Activated CD4-positive, alpha-beta T cell treated with anti-CD3 and anti-CD28 coated beads, Interleukin-2, amount 50 U/mL, for 16 hours (primary cell): ENCODE measurements at regions not wholly inside any gene's neighbourhood (a gene's known extent, or its start where the extent isn't known, plus 50 kb on each side); places are given as distances from the start of the nearest gene placed in this dataset.

ENCODE experiments used
- DNase-seq: peaks from one replicate; pipeline ENCODE4 v3.0.0-alpha.2; 2020

- DNase-seq: no peak
These were observed 204.2 kb upstream of the FOXF1 start for GRCh38 chr16:86306011-86306644.

GRCh38 chr16:86306811-86307513, 203.4 kb upstream of the FOXF1 start:
- no peak for DNase-seq

GRCh38 chr16:86307514-86307903, 202.8 kb upstream of the FOXF1 start:
- DNase-seq: no peak

- no peak for DNase-seq
These were observed 201.8 kb upstream of the FOXF1 start for GRCh38 chr16:86308514-86308913.

GRCh38 chr16:86313631-86314030, 196.7 kb upstream of the FOXF1 start:
- no peak for DNase-seq

GRCh38 chr16:86314402-86315025, 195.8 kb upstream of the FOXF1 start:
- DNase-seq: no peak

GRCh38 chr16:86316967-86317812, 193.1 kb upstream of the FOXF1 start:
- DNase-seq: no peak

- no peak for DNase-seq
These were observed 192.3 kb upstream of the FOXF1 start for GRCh38 chr16:86317813-86318650.

- no peak for DNase-seq
These were observed 190.6 kb upstream of the FOXF1 start for GRCh38 chr16:86319585-86320236.

- no peak for DNase-seq
These were observed 190.1 kb upstream of the FOXF1 start for GRCh38 chr16:86320237-86320595.

GRCh38 chr16:86321491-86321890, 188.8 kb upstream of the FOXF1 start:
- no peak for DNase-seq

GRCh38 chr16:86322283-86322682, 188.0 kb upstream of the FOXF1 start:
- no peak for DNase-seq

GRCh38 chr16:86322806-86323205, 187.5 kb upstream of the FOXF1 start:
- no peak for DNase-seq

- DNase-seq: no peak
These were observed 186.0 kb upstream of the FOXF1 start for GRCh38 chr16:86324320-86324719.

GRCh38 chr16:86325360-86325759, 185.0 kb upstream of the FOXF1 start:
- DNase-seq: no peak

- DNase-seq: no peak
These were observed 184.4 kb upstream of the FOXF1 start for GRCh38 chr16:86325895-86326294.

GRCh38 chr16:86327321-86327720, 183.0 kb upstream of the FOXF1 start:
- no peak for DNase-seq

GRCh38 chr16:86330906-86331305, 179.4 kb upstream of the FOXF1 start:
- DNase-seq: no peak

- DNase-seq: no peak
These were observed 176.2 kb upstream of the FOXF1 start for GRCh38 chr16:86334079-86334635.

GRCh38 chr16:86335266-86336172, 174.8 kb upstream of the FOXF1 start:
- DNase-seq: no peak

GRCh38 chr16:86337138-86337537, 173.2 kb upstream of the FOXF1 start:
- no peak for DNase-seq
